Thyroid gland (tissue), 4 donors: ENCODE measurements at regions not wholly inside any gene's neighbourhood (a gene's known extent, or its start where the extent isn't known, plus 50 kb on each side); places are given as distances from the start of the nearest gene placed in this dataset.
A peak's percentile ranks its signal among the peaks of the same experiment; 100 is the strongest.

ENCODE experiments used
- DNase-seq, 2 donors: peaks; one replicate each; pipeline ENCODE4 v3.0.0-alpha.2; 2019
- H3K27ac ChIP-seq, 3 donors: fragments of 200-600 bp; sonication (generic); 1 replicate in 2 of 3; 2 replicates in 1 of 3; pipeline ENCODE4 v1.5.1; 2016 to 2019; ENCODE audit warnings: mild to moderate bottlenecking in 1 of 3, moderate library complexity in 1 of 3
- H3K27me3 ChIP-seq: fragments of 200-600 bp; sonication (generic); one replicate; pipeline ENCODE4 v1.5.1; 2019
- H3K36me3 ChIP-seq, 2 donors: fragments of 200-600 bp; sonication (generic); one replicate each; pipeline ENCODE4 v1.5.1; 2016 to 2019
- H3K4me1 ChIP-seq, 2 donors: fragments of 200-600 bp; sonication (generic); one replicate each; pipeline ENCODE4 v1.5.1; 2017 to 2019
- H3K4me3 ChIP-seq, 3 donors: fragments of 200-600 bp; sonication (generic); replicated peaks in 1 of 3; 1 replicate in 2 of 3; 2 replicates in 1 of 3; pipeline ENCODE4 v1.5.1; 2016; ENCODE audit warnings: mild to moderate bottlenecking in 1 of 3
- H3K9me3 ChIP-seq: fragments of 200-600 bp; sonication (generic); one replicate; pipeline ENCODE4 v1.5.1; 2017
- POLR2A ChIP-seq, 2 donors: fragments of 450-650 bp; IDR thresholded peaks; one replicate each; pipeline ENCODE4 v1.6.1; 2017; ENCODE audit warnings: antibody characterized with exemption in 2 of 2, mild to moderate bottlenecking in 2 of 2, moderate library complexity in 1 of 2
- WGBS, 2 donors: methylation state at CpG; one replicate each; pipeline ENCODE4 v1.1.5; 2017; 5-methylcytosine and 5-hydroxymethylcytosine counted together
- intact Hi-C: fragments of 100-400 bp; cut with DNase I; formaldehyde crosslinking; loops from one replicate; pipeline ENCODE4 v1.15.1; 2023
- TF ChIP-seq, protein P1 (sequence below), 6 experiments: fragments of 200-600 bp in 3 of 6; fragments of 450-650 bp in 3 of 6; sonication (generic) in 3 of 6; IDR thresholded peaks; one replicate each; pipeline ENCODE4 v1.5.1; 2016 to 2019; ENCODE audit warnings: antibody characterized with exemption in 6 of 6, mild to moderate bottlenecking in 2 of 6, inconsistent platforms in 1 of 6, moderate library complexity in 1 of 6

- TF ChIP-seq, protein P1, sequence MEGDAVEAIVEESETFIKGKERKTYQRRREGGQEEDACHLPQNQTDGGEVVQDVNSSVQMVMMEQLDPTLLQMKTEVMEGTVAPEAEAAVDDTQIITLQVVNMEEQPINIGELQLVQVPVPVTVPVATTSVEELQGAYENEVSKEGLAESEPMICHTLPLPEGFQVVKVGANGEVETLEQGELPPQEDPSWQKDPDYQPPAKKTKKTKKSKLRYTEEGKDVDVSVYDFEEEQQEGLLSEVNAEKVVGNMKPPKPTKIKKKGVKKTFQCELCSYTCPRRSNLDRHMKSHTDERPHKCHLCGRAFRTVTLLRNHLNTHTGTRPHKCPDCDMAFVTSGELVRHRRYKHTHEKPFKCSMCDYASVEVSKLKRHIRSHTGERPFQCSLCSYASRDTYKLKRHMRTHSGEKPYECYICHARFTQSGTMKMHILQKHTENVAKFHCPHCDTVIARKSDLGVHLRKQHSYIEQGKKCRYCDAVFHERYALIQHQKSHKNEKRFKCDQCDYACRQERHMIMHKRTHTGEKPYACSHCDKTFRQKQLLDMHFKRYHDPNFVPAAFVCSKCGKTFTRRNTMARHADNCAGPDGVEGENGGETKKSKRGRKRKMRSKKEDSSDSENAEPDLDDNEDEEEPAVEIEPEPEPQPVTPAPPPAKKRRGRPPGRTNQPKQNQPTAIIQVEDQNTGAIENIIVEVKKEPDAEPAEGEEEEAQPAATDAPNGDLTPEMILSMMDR (IDR thresholded peaks at IDR 0.05) = no peak
- no peak for TF ChIP-seq POLR2A (IDR thresholded peaks at IDR 0.05)
- H3K4me1 ChIP-seq = no peaks in the 10 kb centered on the region
- intact Hi-C loops = no loop called here
- H3K27ac ChIP-seq = no peak overlapping the region
- no peaks in the 10 kb centered on the region for H3K27me3 ChIP-seq
- no peaks in the 10 kb centered on the region for H3K36me3 ChIP-seq
- no peaks in the 10 kb centered on the region for H3K9me3 ChIP-seq
- DNase-seq = no peak
- no peak overlapping the region for H3K4me3 ChIP-seq
These were observed 52.5 kb upstream of the RPL34 start for GRCh38 chr4:108567831-108568230.

- no peak overlapping the region for H3K4me3 ChIP-seq
- no peaks in the 10 kb centered on the region for H3K27me3 ChIP-seq
- TF ChIP-seq, protein P1 (IDR thresholded peaks at IDR 0.05) = no peak
- no peak for TF ChIP-seq POLR2A (IDR thresholded peaks at IDR 0.05)
- 58 to 75% methylated on average over 3 of the region's 3 CpGs for WGBS, 2 donors
- H3K27ac ChIP-seq = no peak overlapping the region
- DNase-seq = no peak
- no peaks in the 10 kb centered on the region for H3K9me3 ChIP-seq
- intact Hi-C loops = no loop called here
- peaks cover 5 to 11% of the 10 kb centered on the region in 2 donors for H3K4me1 ChIP-seq
- H3K36me3 ChIP-seq = no peaks in the 10 kb centered on the region
These were observed 59.3 kb upstream of the RPL34 start for GRCh38 chr4:108561116-108561515.

DNA sequence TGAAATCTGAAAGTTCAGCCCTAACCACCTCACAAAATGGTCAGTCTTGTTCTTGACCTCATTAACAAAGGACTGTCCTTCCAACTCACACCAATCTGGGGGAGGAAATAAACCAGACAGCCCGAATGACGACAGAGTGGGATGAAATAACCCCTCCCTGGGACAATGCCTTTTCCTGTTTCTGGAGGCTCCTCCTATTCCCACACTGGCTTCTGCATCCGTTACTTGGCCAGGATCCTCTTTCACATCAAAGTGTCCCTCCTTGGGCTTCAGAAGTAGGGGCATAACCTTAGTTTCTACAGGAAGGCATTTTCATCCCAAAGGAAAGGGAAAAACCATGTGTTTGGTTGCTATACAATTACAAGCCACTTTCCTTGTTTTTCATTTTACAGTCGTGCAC lies 59.8 kb upstream of the RPL34 start:
- Histone ChIP-seq H3K4me3 (no peak overlapping the region), H3K36me3 (no peaks in the 10 kb centered on the region), H3K9me3 (no peaks in the 10 kb centered on the region), H3K27ac (no peak overlapping the region), H3K27me3 (no peaks in the 10 kb centered on the region), H3K4me1 (peaks cover 5 to 11% of the 10 kb centered on the region in 2 donors)
- TF ChIP-seq, protein P1 (IDR thresholded peaks at IDR 0.05) = no peak
- no peak for TF ChIP-seq POLR2A (IDR thresholded peaks at IDR 0.05)
- intact Hi-C loops = no loop called here
- DNase-seq = no peak
- 57 to 59% methylated on average over 4 of the region's 4 CpGs for WGBS, 2 donors

GRCh38 chr4:108559911-108560310 lies 60.5 kb upstream of the RPL34 start:
- H3K4me1 ChIP-seq = peaks cover 5 to 11% of the 10 kb centered on the region in 2 donors
- no peaks in the 10 kb centered on the region for H3K27me3 ChIP-seq
- H3K9me3 ChIP-seq = no peaks in the 10 kb centered on the region
- peak; percentile 18 to 45 for DNase-seq
- no peaks in the 10 kb centered on the region for H3K36me3 ChIP-seq
- no peak overlapping the region for H3K4me3 ChIP-seq
- intact Hi-C loops = no loop called here
- no peak overlapping the region for H3K27ac ChIP-seq
- TF ChIP-seq POLR2A (IDR thresholded peaks at IDR 0.05) = no peak
- TF ChIP-seq, protein P1 (IDR thresholded peaks at IDR 0.05) = no peak
- 40 to 46% methylated on average over 3 of the region's 3 CpGs for WGBS, 2 donors

DNA sequence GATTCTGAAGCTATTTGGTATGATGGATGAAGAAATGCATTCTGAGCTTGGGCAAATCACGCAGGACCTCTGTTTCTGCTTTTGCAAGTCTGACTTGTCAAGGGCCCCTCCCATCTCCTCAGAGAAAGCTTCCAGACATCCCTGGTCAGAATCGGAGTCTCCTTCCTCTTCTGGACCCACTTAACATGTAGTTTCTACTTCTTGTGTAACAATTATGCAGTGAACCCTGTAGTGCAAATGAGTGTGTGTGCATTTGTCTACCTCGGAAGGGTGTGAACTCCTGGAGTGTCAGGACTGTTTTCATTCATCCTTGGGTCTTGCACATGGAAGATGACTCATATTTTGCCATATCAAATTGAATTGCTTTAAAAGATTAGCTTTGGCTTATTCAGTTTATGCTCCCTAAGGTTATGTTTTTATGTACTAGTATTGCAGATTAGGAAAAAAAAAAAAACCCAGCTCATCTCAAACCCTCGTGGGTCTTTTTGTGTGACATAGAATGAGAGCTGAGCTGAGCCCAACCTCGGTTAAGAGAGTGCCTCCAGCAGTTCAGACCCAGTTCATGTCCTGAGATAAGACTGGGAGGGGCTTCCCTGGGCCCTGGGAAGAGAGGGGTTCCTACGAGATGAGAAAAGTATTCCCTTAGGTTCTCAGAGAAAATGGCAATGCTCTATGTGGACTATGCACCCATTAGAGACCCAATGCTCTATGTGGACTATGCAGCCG lies 61.1 kb upstream of the RPL34 start:
- WGBS, 2 donors = 47 to 55% methylated on average over 7 of the region's 7 CpGs
- no peak for TF ChIP-seq POLR2A (IDR thresholded peaks at IDR 0.05)
- TF ChIP-seq, protein P1 (IDR thresholded peaks at IDR 0.05) = no peak

More for the DNA sequence above, 61.1 kb upstream of the RPL34 start:
- H3K27me3 ChIP-seq = no peaks in the 10 kb centered on the region
- H3K4me3 ChIP-seq = no peak overlapping the region
- H3K36me3 ChIP-seq = no peaks in the 10 kb centered on the region
- DNase-seq = no peak
- intact Hi-C loops = no loop called here
- peaks cover 5 to 11% of the 10 kb centered on the region in 2 donors for H3K4me1 ChIP-seq
- H3K27ac ChIP-seq = no peak overlapping the region
- H3K9me3 ChIP-seq = no peaks in the 10 kb centered on the region
